M059J (cell line): ENCODE measurements at regions not wholly inside any gene's neighbourhood (a gene's known extent, or its start where the extent isn't known, plus 50 kb on each side); places are given as distances from the start of the nearest gene placed in this dataset.
"Not testable (repeated sequence)": the region's sequence is repeated elsewhere in the genome, so short reads cannot be mapped to it uniquely, and the experiment has no call there.

Source experiments
- DNase-seq: peaks from one replicate; pipeline ENCODE4 v3.0.0-alpha.2; 2012; ENCODE audit warnings: low read depth

DNA sequence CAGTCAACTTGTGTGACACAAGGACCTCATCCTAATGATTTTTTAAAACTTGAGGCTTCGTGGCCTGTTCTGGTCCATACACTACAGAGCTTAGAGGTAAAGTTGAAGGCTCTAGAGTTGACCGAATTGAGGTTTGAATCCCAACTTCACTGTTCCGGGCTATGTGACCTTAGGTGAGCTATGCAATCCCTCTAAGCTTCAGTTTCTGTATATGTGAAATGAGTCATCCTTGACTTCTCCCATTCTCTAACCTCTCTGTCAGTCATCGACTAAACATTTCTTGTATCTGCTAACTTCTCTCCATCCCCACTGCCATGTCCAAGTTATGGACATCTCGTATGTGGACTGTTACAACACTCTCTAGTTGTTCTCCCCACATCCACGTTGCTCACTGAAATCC, 178.2 kb upstream of the TMEM45B start:
- peak; percentile 75 for DNase-seq

DNA sequence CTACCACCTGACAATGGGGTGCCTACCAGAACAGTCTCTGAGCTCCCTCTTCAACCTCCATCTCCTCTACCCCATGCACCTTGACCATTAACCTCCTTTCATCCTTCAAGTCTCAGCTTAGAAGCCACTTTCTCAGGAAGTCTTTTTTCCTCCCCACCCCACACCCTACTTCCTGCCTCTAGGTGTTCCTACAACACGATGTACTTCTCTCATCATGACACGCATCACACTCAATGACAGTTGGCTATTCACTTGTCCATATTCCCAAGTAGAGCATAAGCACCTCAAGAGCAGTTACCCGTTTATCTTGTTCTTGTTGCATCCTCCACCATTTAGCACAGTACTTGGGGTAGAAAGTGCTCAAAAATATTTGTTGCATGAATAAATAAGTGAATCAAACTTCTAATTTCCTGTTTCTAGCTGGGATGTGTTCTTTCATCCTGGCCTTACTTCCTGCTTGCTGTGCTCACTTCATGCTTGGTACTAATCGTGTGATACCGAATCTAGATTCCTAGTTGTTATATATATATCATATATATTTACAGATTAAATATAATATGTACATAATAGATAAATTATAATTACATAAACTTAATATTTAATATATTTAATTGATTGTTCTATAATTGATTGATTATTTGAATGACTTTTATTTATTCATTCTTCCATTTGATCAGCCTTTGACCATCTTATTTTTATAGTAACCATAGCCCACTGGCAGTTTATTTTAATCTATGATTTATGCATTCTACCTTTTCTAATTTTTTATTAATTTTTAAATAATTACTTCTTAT, 177.5 kb upstream of the TMEM45B start:
- DNase-seq: peak; percentile 30

DNA sequence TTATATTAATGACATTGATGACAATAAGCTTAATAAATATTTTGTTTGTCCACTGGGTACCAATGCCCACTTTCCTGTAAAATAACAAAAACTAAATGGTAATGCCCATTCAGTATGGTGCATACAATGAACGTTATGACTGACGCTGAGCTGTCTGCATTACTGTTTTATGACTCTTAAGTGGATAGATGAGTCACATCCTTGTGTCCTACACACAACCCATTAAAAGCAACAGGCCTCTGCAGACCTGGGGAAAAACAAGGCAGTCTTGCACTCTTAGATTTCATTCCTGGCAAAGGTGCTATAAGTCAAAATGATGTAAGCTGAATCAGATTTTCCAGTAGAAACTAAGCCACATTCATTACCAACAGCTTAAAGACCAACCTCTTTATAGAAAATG, 176.3 kb upstream of the TMEM45B start:
- DNase-seq: peak; percentile 98

DNA sequence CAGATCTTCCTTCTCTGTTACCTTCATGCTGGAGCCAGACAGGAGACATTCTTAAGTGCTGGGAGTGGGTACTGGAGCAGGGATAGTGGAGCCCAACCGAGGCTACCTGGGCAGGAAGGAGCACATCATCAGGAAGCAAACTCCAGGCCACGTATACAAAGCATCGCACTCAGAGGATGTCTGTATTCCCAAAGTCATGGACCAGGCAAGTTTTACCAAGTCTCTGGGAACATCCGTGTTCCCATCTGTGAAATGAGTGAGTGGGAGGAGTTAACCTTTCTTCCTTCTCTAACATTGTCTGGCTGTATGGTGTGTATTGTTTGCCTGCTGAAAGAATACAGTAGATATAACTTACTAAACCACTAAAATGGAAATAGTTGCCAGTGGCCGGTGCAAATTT, 175.0 kb upstream of the TMEM45B start:
- no peak for DNase-seq

DNA sequence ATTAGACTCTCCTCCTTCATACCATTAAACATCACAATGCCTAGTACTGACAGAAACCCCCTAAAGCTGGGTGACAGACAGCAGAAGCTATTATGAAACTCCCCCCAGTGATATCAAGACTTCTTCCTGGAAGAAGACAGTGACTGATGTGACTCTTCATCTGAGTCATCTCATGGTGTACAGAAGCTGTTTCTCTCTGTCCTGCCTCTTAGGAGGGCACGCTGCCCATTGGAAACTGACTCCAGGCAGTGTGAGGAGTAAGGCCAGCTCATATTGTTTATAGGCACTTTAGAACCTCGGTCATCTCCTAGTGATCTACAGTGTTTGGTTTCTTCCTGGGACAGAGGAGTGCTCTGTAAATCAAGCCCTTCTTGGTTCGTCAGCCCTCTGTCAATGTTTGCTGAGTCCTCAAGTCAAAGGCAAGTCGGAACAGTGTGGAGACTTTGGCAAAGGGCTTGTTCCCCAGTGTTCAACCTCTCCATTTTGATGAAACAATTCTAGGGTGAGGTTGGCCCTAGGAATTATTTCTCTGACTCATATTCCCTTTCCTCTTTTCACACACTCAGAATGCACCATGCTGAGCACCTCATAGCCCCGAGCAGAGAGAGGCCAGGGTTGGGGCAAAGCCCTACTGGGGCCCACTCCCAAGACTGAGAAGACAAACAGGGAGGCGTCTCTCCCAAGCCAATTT, 172.5 kb upstream of the TMEM45B start:
- peak; percentile 94 for DNase-seq

DNA sequence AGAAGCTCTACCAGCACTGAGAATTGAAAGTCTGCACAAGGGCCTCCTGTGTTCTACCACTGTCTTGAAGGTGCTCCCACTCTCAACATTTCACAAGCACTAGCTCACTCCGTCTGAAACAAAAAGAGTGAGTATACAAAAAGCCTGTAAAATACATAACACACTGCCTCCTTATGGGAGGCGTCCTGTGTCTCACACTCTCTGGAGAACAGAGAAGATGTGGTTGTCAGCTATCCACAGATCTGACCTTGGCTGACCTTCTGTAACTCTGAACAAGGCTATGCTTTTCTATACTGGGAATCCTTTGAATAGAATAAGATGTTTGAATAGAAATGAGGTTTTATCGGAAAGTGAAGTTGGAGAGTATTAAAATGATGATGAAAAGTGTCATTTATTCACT, 171.3 kb upstream of the TMEM45B start:
- DNase-seq: peak; percentile 7

DNA sequence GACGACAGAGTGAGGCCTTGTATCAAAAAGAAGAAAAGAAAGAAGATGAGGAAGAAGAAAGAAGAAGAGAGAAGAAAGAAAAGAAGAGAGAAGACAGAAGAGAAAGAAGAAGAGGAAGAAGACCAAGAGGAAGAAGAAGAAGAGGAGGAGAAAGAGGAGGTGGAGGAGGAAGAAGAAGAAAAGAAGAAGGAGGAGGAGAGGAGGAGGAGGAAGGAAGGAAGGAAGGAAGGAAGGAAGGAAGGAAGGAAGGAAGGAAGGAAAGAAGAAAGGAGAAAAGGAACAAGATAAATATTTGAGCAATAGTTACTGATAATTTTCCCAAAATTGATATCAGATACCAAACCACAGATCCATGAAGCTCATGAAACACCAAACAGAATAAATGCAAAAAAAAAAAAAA, 169.7 kb upstream of the TMEM45B start:
- no peak for DNase-seq

DNA sequence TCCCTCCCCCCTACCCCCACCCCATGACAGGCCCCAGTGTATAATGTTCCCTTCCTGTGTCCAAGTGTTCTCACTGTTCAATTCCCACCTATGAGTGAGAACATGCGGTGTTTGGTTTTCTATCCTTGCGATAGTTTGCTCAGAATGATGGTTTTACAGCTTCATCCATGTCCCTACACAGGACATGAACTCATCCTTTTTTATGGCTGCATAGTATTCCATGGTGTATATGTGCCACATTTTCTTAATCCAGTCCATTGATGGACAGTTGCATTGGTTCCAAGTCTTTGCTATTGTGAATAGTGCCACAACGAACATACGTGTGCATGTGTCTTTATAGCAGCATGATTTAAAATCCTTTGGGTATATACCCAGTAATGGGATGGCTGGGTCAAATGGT, 165.6 kb upstream of the TMEM45B start:
- DNase-seq: not testable (repeated sequence)

DNA sequence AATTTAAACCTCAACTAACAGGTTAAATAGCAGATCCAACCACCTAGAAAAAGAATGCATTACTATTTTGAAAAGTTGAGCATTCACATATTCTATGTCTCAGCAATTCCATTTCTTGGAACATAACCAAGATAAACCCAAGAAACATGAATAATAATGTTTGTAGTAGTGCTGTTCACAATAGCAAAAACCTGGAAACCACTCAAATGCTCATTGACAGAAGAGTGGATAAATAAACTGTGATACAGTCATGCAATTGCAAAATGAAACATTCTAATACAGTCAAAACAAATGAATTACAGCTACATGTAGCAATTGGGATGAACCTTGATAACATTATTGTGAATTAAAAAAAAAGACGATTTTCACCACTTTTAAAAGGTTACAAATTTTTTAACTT, 162.8 kb upstream of the TMEM45B start:
- peak; percentile 71 for DNase-seq

DNA sequence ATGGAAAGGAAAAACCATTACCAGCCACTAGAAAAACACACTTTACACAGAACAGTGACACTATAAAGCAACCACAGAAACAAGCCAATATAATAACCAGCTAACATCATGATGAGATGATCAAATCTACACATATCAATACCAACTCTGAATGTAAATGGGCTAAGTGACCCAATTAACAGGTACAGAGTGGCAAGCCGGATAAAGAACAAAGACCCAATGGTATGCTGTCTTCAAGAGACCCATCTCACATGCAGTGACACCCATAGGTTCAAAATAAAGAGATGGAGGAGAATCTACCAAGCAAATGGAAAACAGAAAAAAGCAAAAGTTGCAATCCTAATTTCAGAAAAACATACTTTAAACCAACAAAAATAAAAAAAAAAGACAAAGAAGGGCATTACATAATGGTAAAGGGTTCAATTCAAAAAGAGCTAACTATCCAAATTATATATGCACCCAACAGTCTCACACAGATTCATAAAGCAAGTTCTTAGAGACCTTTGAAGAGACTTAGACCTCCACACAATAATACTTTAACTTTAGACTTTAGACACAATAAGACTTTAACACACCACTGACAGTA, 160.3 kb upstream of the TMEM45B start:
- no peak for DNase-seq

DNA sequence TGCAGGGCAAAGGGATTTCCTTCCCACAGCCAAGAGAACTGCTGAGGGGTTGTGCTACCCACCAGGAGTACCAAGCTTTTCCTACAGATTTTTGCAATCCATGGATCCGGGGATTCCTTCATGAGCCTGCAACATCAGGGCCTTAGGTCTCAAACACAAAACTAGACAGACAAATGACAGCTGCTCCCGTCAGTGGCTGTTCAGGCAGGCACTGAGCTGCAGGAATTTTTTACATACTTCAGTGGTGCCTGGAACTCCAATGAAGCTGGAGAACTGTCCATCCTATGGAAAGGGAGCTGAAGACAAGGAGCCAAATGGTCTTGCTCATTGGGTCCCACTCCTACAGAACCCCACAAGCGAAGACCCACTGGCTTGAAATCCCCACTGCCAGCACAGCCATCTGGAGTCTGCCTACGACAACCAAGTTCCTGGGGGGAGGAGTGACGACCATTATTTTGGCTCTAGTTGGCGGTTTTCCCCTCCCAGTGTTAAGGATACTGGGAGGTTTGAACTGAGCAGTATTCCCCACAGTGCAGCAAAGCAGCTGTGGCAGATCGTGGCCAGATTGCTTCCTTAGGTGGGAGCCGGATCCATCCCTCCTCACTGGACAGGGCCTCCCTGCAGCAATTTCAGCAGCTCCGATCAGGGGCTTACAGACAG, 157.7 kb upstream of the TMEM45B start:
- no peak for DNase-seq

DNA sequence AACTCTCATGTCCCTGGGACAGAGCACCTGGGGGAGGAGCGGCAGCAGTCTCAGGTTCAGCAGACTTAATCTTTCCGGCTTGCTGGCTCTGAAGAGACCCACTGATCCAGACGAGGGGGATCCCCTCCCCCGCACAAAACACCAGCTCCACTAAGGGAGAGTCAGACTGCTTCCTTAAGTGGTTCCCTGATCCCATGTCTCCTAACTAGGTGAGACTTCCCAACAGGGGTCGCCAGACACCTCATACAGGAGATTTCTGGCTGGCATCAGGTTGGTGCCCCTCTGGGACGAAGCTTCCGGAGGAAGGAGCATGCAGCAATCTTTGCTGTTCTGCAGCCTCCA, 157.2 kb upstream of the TMEM45B start:
- DNase-seq: no peak

DNA sequence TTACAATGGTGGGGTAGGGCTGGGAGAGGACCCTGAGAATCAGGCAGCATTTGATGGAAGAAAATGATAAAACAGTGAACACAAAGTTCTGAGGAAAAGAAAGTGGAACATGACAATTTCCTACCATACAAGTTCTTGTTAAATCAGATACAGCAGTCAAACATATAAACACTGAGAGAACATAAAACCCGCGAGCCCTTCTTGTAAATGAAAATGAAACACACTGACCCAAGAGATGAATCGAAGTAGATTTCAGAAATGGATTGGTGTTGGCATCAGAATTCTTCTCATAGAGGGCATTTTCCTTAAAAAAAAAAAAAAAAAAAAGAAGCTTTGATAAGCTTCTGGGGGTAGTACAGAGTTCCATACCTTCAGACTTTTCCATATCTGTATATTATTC, 134.7 kb upstream of the TMEM45B start:
- DNase-seq: no peak

DNA sequence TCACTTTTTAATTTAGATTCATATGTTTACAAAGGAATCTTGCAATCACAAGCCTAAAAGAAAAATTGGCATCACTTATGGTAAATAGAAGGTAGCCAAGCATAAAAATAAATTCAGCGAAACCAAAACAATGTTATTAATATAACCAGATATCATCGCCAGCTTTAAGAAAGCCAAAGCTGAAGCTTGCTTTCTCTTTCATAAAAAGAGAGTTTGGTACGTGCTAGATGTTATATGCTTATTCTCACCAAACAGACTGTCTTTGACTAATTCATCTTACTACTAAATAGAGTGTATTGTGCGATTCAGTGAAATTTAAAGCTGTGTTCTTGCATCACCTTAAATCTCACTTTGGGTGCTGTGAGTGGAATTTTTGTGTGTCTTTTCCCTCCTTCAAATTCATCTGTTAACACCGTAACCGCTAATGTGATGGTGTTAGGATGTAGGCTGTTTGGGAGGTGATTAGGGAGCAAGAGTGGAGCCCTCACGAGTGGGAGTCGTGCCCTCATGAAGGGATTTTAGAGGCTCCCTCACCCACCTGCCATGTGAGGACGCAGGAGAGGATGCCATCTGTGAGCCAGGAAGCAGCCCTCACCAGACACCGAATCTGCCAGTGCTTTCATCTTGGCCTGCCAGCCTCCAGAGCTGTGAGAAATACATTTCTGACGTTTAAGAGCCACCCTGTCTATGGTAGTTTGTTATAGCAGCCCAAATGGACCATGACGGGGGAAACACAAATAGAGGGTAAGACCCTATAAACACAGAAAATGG, 134.1 kb upstream of the TMEM45B start:
- no peak for DNase-seq

DNA sequence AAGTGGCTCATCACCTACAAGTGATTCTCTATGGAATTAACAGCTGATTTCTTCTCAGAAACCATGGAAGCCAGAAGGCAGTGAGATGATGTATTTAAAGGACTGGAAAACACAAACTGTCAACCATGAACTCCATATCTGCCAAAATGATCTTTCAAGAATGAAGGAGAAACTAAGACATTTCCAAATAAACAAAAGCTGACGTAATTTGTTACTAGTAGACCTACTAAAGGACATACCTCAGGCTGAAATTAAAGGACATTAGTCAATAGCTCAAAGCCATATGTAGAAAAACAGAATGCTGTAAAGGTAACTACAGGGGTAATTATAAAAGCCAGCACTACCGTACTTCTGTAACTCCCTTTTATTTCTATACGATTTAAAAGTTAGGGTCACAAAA, 129.4 kb upstream of the TMEM45B start:
- DNase-seq: no peak

DNA sequence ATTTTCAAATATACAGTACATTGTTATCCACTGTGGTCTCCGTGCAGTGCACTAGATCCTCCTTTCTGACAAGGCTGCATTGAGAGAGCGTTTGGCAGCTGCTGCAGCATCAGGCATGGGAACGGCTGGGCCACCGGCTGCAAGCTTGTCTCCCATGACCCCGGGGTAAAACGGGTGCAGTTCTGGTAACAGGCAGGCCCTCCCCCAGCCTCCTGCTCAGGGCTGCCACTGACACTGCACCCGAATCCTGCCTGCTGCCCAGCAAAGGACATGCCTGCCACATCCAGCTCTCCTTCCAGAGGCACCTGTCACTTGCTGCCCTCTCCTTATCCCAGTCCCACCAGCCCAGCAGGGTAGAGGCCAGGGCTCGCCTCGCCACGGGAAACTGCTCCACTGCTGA, 124.5 kb upstream of the TMEM45B start:
- no peak for DNase-seq

DNA sequence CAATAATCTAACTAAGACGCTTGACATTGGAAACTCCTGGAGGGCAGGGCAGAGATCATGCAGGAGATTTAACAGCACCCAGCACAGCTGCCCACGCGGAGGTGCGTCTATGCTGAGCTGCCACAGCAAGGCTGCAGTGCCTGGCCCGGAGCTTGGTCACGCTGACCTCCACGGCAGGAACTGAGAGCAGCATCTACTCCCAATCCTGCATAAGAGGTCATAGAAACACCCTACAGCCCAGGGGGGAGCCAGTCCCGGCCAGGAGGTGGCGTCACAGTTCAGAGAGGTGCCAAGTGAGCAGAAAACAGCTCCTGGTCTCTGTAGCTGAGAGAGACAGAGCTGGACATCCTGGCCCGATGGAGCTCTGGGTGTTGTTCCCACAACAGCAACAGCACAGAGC, 121.1 kb upstream of the TMEM45B start:
- DNase-seq: no peak

DNA sequence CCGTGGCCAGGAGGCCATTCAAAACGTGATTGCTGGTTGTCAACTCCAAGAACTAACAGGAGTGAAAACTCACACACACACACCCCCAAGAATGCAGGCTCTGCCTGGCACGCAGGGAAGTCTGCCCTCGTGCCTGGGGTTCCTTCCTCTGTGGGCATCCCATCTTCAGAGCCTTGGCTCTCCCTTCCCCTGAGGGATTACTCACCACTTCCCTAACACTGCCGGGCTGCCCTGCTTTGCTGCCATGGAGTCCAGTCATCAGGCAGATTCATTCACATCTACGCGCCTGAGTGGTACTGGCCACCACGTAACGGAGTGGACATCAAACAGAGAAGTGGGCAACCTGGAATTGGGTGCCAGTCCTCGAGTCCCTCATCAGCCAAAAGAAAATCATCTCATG, 120.7 kb upstream of the TMEM45B start:
- DNase-seq: peak; percentile 75

DNA sequence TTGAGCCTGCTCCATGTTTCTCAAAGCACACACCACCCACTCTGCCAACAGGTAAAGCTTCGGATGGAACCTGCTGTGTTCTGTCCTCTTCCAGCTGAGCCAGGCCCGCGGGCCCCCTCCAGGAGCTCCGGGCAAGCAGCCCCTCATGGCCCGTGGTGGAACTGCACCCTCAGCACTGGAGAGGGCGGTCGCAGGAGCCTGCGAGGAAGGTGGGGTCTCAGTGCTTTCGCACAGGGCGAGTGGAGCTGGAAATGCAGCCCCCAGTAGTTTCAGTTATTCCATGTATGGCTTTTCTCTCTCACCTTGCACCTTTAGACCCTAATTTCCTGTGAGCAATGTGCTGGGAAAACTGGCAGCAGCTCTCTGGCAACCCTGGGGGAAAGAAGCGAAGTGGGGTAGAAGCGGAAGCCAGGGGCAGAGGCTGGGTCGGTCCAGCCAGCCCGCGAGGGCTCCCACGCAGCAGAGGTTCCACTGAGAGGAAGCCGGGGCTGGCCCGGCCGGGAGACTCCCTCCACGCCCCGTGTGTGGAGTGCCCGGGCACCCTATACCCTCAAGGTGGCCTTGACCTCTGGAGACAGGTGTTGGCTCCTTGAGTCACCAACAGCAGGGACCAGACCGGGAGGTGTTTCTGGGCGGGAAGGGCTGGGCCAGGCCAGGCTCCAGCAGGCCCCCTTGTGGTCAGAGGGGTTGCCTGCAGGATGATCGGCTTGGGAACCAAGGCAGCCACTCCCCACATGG, 119.9 kb upstream of the TMEM45B start:
- DNase-seq: peak; percentile 48

DNA sequence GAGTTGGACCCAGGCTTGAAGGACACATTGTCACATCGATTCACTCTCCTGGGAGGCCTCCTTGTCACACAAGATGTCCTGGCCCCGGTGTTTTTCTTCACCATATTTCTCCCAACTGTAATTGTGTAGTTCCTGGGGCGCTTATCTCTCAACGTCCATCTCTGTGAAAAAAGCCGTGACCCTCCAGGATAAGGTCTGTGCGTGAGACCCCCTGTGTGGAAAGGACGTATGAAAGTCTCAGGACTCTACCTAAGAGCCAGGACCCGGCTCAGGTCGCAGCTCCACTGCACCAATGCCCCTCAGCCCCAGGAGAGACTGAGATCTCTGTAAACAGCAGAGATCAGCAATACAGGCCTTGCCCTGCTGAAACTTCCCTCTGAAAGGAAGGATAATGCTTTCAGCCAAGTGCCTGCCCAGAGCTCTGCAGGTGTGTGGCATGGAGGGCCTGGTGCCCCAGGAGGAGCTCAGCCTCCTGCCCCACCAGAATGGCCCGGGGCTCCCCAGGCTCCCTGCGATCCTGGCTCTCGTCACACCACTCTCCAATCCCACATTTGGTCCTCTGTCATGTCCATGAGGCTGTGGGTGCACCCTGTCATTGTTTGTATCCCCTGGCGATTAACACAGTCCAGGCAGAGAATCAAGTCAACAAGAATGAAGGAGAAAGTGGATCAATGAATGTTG, 119.2 kb upstream of the TMEM45B start:
- no peak for DNase-seq

DNA sequence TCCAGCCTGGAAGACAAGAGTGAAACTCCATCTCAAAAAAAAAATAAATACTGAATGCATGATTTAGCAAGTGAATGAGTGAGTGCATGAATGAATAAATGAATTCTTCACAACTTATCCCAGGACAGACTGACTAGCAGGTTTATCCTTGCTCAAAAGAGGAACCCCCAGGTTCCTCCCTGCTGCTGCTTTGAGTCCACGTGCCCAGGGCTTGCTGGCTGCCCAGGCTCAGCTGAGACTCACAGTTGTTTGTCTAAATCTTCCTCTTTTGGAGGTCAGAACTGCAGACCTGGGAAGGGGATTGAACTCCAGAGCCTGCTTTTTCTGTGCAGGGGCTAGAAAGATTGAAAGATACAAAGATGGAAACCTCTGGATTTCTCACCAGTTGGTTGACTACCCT, 117.4 kb upstream of the TMEM45B start:
- DNase-seq: no peak
